WTC11 (cell line): ENCODE measurements at regions not wholly inside any gene's neighbourhood (a gene's known extent, or its start where the extent isn't known, plus 50 kb on each side); places are given as distances from the start of the nearest gene placed in this dataset.

Experiments
- ETV6 ChIP-seq: sonication (generic); formaldehyde crosslinking; IDR thresholded peaks from 2 replicates; pipeline ENCODE4 v1.8.1; 2022; ENCODE audit warnings: mild to moderate bottlenecking, missing genetic modification reagents
- GTF2I ChIP-seq: fragments of 250-450 bp; sonication (Bioruptor Pico); conservative IDR thresholded peaks from 2 replicates; pipeline ENCODE4 v1.4.0; 2021; ENCODE audit warnings: mild to moderate bottlenecking
- JUN ChIP-seq: sonication (generic); formaldehyde crosslinking; IDR thresholded peaks from 2 replicates; pipeline ENCODE4 v1.8.0; 2023; ENCODE audit warnings: mild to moderate bottlenecking, missing genetic modification reagents
- MXD4 ChIP-seq: fragments of 250-450 bp; sonication (Bioruptor Pico); IDR thresholded peaks from 2 replicates; pipeline ENCODE4 v1.8.0; 2021; ENCODE audit warnings: mild to moderate bottlenecking, moderate library complexity, borderline replicate concordance
- RELA ChIP-seq: sonication (generic); formaldehyde crosslinking; IDR thresholded peaks from 2 replicates; pipeline ENCODE4 v1.8.1; 2022; ENCODE audit warnings: missing genetic modification reagents, mild to moderate bottlenecking, borderline replicate concordance
- TCF7 ChIP-seq: sonication (generic); formaldehyde crosslinking; IDR thresholded peaks from 2 replicates; pipeline ENCODE4 v1.8.0; 2022; ENCODE audit warnings: mild to moderate bottlenecking, low read depth, missing genetic modification reagents, moderate library complexity
- TF ChIP-seq, protein P1 (sequence below): sonication (generic); formaldehyde crosslinking; IDR thresholded peaks from 2 replicates; pipeline ENCODE4 v1.8.1; 2022; ENCODE audit warnings: low read depth, mild to moderate bottlenecking, moderate library complexity, missing genetic modification reagents, borderline replicate concordance
- TF ChIP-seq, protein P2 (sequence below): fragments of 250-450 bp; sonication (Bioruptor Pico); IDR thresholded peaks from 2 replicates; pipeline ENCODE4 v1.9.0; 2021; ENCODE audit warnings: mild to moderate bottlenecking
- TF ChIP-seq, protein P3 (sequence below): sonication (generic); formaldehyde crosslinking; conservative IDR thresholded peaks from 2 replicates; pipeline ENCODE4 v1.8.1; 2022; ENCODE audit warnings: mild to moderate bottlenecking, missing genetic modification reagents
- TF ChIP-seq, protein P4 (sequence below): fragments of 200-600 bp; IDR thresholded peaks from 2 replicates; pipeline ENCODE4 v1.8.0; 2022; ENCODE audit warnings: antibody characterized with exemption
- TF ChIP-seq, protein P5 (sequence below): sonication (generic); formaldehyde crosslinking; IDR thresholded peaks from 2 replicates; pipeline ENCODE4 v1.8.0; 2022; ENCODE audit warnings: mild to moderate bottlenecking, missing genetic modification reagents

DNA sequence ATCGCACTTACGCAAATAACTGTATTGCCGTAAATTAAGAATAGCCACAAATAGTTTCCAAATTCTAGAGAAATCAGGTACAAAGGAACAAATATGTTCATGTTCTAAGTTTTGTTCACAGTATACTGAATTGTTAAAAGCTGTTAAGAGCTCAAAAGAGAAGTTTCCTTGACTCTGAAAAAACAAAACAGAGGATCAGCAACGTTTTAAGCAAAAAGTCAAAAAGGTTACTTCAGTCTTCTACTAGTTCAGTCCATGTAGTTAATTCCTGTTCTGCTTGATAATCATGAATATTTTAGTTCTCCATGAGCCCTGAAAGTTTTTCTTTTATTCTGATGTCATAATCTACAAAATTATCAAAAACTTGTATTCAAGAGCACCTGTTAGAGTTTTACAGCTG lies 128.6 kb upstream of the MAST4 start:
- TF ChIP-seq, protein P1, sequence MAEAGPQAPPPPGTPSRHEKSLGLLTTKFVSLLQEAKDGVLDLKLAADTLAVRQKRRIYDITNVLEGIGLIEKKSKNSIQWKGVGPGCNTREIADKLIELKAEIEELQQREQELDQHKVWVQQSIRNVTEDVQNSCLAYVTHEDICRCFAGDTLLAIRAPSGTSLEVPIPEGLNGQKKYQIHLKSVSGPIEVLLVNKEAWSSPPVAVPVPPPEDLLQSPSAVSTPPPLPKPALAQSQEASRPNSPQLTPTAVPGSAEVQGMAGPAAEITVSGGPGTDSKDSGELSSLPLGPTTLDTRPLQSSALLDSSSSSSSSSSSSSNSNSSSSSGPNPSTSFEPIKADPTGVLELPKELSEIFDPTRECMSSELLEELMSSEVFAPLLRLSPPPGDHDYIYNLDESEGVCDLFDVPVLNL (CRISPR knock-in tag), result no peak
- TF ChIP-seq, protein P2, sequence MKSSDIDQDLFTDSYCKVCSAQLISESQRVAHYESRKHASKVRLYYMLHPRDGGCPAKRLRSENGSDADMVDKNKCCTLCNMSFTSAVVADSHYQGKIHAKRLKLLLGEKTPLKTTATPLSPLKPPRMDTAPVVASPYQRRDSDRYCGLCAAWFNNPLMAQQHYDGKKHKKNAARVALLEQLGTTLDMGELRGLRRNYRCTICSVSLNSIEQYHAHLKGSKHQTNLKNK (CRISPR knock-in tag), result no peak
- TF ChIP-seq, protein P3, sequence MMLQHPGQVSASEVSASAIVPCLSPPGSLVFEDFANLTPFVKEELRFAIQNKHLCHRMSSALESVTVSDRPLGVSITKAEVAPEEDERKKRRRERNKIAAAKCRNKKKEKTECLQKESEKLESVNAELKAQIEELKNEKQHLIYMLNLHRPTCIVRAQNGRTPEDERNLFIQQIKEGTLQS, result no peak
- TF ChIP-seq, protein P4, sequence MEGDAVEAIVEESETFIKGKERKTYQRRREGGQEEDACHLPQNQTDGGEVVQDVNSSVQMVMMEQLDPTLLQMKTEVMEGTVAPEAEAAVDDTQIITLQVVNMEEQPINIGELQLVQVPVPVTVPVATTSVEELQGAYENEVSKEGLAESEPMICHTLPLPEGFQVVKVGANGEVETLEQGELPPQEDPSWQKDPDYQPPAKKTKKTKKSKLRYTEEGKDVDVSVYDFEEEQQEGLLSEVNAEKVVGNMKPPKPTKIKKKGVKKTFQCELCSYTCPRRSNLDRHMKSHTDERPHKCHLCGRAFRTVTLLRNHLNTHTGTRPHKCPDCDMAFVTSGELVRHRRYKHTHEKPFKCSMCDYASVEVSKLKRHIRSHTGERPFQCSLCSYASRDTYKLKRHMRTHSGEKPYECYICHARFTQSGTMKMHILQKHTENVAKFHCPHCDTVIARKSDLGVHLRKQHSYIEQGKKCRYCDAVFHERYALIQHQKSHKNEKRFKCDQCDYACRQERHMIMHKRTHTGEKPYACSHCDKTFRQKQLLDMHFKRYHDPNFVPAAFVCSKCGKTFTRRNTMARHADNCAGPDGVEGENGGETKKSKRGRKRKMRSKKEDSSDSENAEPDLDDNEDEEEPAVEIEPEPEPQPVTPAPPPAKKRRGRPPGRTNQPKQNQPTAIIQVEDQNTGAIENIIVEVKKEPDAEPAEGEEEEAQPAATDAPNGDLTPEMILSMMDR, result no peak
- TF ChIP-seq RELA (CRISPR knock-in tag) (no peak), GTF2I (no peak), MXD4 (CRISPR knock-in tag) (no peak), TCF7 (no peak), ETV6 (no peak), JUN (CRISPR knock-in tag) (no peak)
- TF ChIP-seq, protein P5, sequence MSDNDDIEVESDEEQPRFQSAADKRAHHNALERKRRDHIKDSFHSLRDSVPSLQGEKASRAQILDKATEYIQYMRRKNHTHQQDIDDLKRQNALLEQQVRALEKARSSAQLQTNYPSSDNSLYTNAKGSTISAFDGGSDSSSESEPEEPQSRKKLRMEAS, result no peak
